Lung (tissue), 11 donors: ENCODE measurements at regions not wholly inside any gene's neighbourhood (a gene's known extent, or its start where the extent isn't known, plus 50 kb on each side); places are given as distances from the start of the nearest gene placed in this dataset.

Source experiments
- ATAC-seq: fragments of 200-7000 bp; cut with Tn5 transposase; one replicate; pipeline ENCODE4 v1.9.1; 2020; ENCODE audit warnings: moderate number of reproducible peaks; ENCODE audit not compliant: insufficient read depth, low FRiP score
- DNase-seq, 3 donors: peaks; one replicate each; pipeline ENCODE4 v3.0.0-alpha.2; 2013 to 2017
- H3K27ac ChIP-seq, 2 donors: one replicate each; pipeline ENCODE4 v1.5.1; 2013; ENCODE audit warnings: mild to moderate bottlenecking in 2 of 2, moderate library complexity in 2 of 2, control low read depth in 1 of 2, inconsistent platforms in 1 of 2, low read depth in 1 of 2, low read length in 1 of 2
- H3K27me3 ChIP-seq, 3 donors: one replicate each; pipeline ENCODE4 v1.5.1; 2013; ENCODE audit warnings: low read length in 2 of 3; ENCODE audit not compliant: control insufficient read depth in 3 of 3, insufficient read depth in 3 of 3
- H3K36me3 ChIP-seq, 4 donors: one replicate each; pipeline ENCODE4 v1.5.1; 2013; ENCODE audit warnings: low read length in 4 of 4, mild to moderate bottlenecking in 1 of 4, moderate library complexity in 1 of 4; ENCODE audit not compliant: control insufficient read depth in 4 of 4, insufficient read depth in 4 of 4
- H3K4me1 ChIP-seq, 5 donors: one replicate each; pipeline ENCODE4 v1.5.1; 2013; ENCODE audit warnings: low read length in 5 of 5, mild to moderate bottlenecking in 2 of 5, moderate library complexity in 1 of 5; ENCODE audit not compliant: control insufficient read depth in 5 of 5, insufficient read depth in 5 of 5
- H3K4me3 ChIP-seq: one replicate; pipeline ENCODE4 v1.5.1; 2013; ENCODE audit warnings: mild to moderate bottlenecking, control low read depth, moderate library complexity
- H3K9ac ChIP-seq, 2 donors: one replicate each; pipeline ENCODE4 v1.5.1; 2013; ENCODE audit warnings: low read length in 2 of 2, control low read depth in 1 of 2; ENCODE audit not compliant: insufficient read depth in 1 of 2
- H3K9me3 ChIP-seq, 4 donors: one replicate each; pipeline ENCODE4 v1.5.1; 2013; ENCODE audit warnings: low read length in 3 of 4, mild to moderate bottlenecking in 1 of 4, moderate library complexity in 1 of 4; ENCODE audit not compliant: control insufficient read depth in 4 of 4, insufficient read depth in 3 of 4
- WGBS, 2 donors: extraction: QIAGEN DNeasy Blood & Tissue Kit; methylation state at CpG; one replicate each; pipeline ENCODE4 v1.1.7; 2013; 5-methylcytosine and 5-hydroxymethylcytosine counted together
- TF ChIP-seq, protein P1 (sequence below): IDR thresholded peaks from 2 replicates; pipeline ENCODE4 v1.5.1; 2012; ENCODE audit warnings: mild to moderate bottlenecking; ENCODE audit errors: control extremely low read depth, extremely low read depth
- donor health status: control.
- donor health status: control.
- donor health status: Bipolar disorder and iron deficiency.
- donor health status: healthy.
- donor health status: DM: yes; HTN: yes; CAD: no.

DNA sequence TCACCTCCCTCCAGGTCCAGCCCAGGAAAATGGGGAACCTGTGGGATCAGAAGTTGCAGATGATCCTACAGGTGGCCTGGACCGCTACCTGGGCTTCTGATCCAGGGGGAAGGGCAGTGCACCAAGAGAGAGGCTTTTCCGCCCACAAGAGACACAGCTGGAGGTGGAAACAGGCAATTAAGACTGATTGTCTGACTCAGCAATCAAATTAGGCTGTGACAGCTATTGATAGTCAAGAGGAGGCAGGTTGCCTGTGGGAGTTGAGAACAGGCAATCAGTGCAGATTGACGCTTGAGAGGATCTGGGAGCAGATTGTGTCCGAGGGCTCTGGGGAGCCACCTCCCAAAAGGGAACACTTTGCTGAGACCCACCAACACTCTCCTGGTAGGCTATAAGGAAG lies 71.1 kb upstream of the SLC44A1 start:
- H3K27ac ChIP-seq: no peak overlapping the region
- H3K9ac ChIP-seq: no peak overlapping the region
- peaks cover 0 to 22% (median 1%) of the 10 kb centered on the region in 5 donors for H3K4me1 ChIP-seq
- no peaks in the 10 kb centered on the region for H3K27me3 ChIP-seq
- WGBS, 2 donors: 95 to 98% methylated on average over 4 of the region's 4 CpGs
- H3K4me3 ChIP-seq: no peak overlapping the region
- H3K36me3 ChIP-seq: no peaks in the 10 kb centered on the region
- ATAC-seq (no peak), DNase-seq (no peak)
- TF ChIP-seq, protein P1, sequence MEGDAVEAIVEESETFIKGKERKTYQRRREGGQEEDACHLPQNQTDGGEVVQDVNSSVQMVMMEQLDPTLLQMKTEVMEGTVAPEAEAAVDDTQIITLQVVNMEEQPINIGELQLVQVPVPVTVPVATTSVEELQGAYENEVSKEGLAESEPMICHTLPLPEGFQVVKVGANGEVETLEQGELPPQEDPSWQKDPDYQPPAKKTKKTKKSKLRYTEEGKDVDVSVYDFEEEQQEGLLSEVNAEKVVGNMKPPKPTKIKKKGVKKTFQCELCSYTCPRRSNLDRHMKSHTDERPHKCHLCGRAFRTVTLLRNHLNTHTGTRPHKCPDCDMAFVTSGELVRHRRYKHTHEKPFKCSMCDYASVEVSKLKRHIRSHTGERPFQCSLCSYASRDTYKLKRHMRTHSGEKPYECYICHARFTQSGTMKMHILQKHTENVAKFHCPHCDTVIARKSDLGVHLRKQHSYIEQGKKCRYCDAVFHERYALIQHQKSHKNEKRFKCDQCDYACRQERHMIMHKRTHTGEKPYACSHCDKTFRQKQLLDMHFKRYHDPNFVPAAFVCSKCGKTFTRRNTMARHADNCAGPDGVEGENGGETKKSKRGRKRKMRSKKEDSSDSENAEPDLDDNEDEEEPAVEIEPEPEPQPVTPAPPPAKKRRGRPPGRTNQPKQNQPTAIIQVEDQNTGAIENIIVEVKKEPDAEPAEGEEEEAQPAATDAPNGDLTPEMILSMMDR: no peak
- no peaks in the 10 kb centered on the region for H3K9me3 ChIP-seq

DNA sequence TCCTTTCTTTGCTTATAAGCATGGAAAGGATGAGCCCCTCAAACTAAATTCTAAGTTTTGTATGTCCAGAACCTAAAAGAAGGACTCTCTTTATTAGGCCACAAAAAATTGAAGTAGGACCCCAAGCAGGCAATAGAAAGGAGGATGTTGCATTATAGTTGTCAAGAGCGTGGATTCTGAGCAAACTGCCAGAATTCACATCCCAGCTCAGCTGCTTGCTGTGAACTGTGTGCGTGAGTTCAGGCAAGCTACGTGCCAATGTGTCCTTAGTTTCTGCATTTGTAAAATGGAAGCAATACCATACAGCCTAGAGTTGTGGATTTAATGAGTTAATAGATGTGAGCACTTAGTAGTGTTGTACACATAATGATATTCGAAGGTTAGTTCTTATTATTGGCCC lies 70.6 kb upstream of the SLC44A1 start:
- ATAC-seq (no peak), DNase-seq (peak; percentile 35 to 72 (median 58))
- no peaks in the 10 kb centered on the region for H3K9me3 ChIP-seq
- no peaks in the 10 kb centered on the region for H3K36me3 ChIP-seq
- peaks cover 0 to 17% (median 1%) of the 10 kb centered on the region in 5 donors for H3K4me1 ChIP-seq
- 75 to 80% methylated on average over 4 of the region's 4 CpGs for WGBS, 2 donors
- H3K27ac ChIP-seq: no peak overlapping the region
- H3K4me3 ChIP-seq: no peak overlapping the region
- TF ChIP-seq, protein P1: no peak
- no peak overlapping the region for H3K9ac ChIP-seq
- no peaks in the 10 kb centered on the region for H3K27me3 ChIP-seq

DNA sequence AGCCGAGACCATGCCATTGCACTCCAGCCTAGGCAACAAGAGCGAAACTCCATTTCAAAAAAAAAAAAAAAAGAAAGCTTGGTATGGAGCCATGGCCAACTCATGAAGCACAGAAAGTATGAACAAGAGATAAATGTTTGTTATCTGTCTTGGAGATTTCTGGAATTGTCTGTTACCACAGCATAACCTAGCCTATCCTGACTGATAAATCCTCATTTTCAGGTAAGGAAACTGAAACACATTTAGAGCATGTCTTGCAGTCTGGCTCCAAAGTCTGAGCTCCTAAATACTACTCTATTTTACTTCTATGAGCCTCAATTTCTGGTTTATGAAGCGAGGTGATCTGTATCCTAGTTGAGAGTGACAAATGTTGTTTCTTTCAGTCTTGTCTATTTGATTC lies 68.3 kb upstream of the SLC44A1 start:
- DNase-seq (no peak), ATAC-seq (no peak)
- TF ChIP-seq, protein P1: no peak
- no peaks in the 10 kb centered on the region for H3K27me3 ChIP-seq
- H3K9ac ChIP-seq: no peak overlapping the region
- no peak overlapping the region for H3K27ac ChIP-seq
- H3K4me1 ChIP-seq: peaks cover 0 to 9% (median 1%) of the 10 kb centered on the region in 5 donors
- no peak overlapping the region for H3K4me3 ChIP-seq
- H3K36me3 ChIP-seq: no peaks in the 10 kb centered on the region
- no peaks in the 10 kb centered on the region for H3K9me3 ChIP-seq
- WGBS, 2 donors: 93 to 98% methylated on average over 3 of the region's 3 CpGs

DNA sequence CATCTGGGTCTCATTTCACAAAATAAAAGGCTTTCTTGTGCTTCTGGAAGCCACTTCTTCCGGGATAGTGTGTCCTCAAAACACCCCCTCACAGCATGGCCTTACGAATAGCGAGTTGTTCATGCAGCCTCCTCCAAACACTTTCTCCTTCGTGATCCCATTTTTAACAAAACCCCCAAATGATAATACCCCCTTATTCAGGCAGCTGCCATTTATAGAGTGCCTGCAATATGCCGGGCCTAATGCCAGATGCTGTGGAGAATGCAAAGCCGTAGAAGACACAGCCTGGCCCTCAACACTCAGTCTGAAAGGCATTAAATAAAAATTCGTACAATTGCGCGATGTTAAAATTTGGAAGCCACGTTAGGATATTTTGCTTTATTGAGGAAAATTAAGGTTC lies 66.4 kb upstream of the SLC44A1 start:
- H3K9ac ChIP-seq: no peak overlapping the region
- TF ChIP-seq, protein P1: no peak
- no peak overlapping the region for H3K4me3 ChIP-seq
- ATAC-seq: no peak
- no peak overlapping the region for H3K27ac ChIP-seq
- WGBS, 2 donors: 76 to 93% methylated on average over 10 of the region's 10 CpGs
- H3K4me1 ChIP-seq: peaks cover 0 to 9% (median 0%) of the 10 kb centered on the region in 5 donors
- DNase-seq: no peak
- no peaks in the 10 kb centered on the region for H3K9me3 ChIP-seq
- no peaks in the 10 kb centered on the region for H3K27me3 ChIP-seq
- H3K36me3 ChIP-seq: no peaks in the 10 kb centered on the region
